Uterus (tissue), 3 donors: ENCODE measurements at regions not wholly inside any gene's neighbourhood (a gene's known extent, or its start where the extent isn't known, plus 50 kb on each side); places are given as distances from the start of the nearest gene placed in this dataset.

Experiments
- DNase-seq, 2 donors: peaks; one replicate each; pipeline ENCODE4 v3.0.0-alpha.2; 2019 to 2020
- H3K27ac ChIP-seq, 2 donors: fragments of 200-600 bp; sonication (generic); 1 replicate in 1 of 2; 2 replicates in 1 of 2; pipeline ENCODE4 v1.5.1; 2016 to 2018
- H3K27me3 ChIP-seq, 2 donors: fragments of 200-600 bp; sonication (generic); one replicate each; pipeline ENCODE4 v1.5.1; 2018 to 2019; ENCODE audit warnings: control low read depth in 1 of 2
- H3K36me3 ChIP-seq, 2 donors: fragments of 200-600 bp; sonication (generic); one replicate each; pipeline ENCODE4 v1.5.1; 2019; ENCODE audit warnings: control low read depth in 1 of 2
- H3K4me1 ChIP-seq, 2 donors: fragments of 200-600 bp; sonication (generic); one replicate each; pipeline ENCODE4 v1.5.1; 2018 to 2019; ENCODE audit warnings: control low read depth in 1 of 2
- H3K4me3 ChIP-seq, 2 donors: fragments of 200-600 bp; sonication (generic); 1 replicate in 1 of 2; 2 replicates in 1 of 2; pipeline ENCODE4 v1.5.1; 2018 to 2019; ENCODE audit warnings: mild to moderate bottlenecking in 1 of 2
- H3K9me3 ChIP-seq, 2 donors: fragments of 200-600 bp; sonication (generic); one replicate each; pipeline ENCODE4 v1.5.1; 2019; ENCODE audit warnings: control low read depth in 1 of 2
- CTCF ChIP-seq, 4 experiments: fragments of 200-600 bp in 2 of 4; fragments of 450-650 bp in 2 of 4; sonication (generic) in 2 of 4; IDR thresholded peaks; one replicate each; pipeline ENCODE4 v1.5.1; 2016 to 2019; ENCODE audit warnings: antibody characterized with exemption in 4 of 4, mild to moderate bottlenecking in 2 of 4, moderate library complexity in 1 of 4
- POLR2A ChIP-seq, 2 donors: fragments of 450-650 bp; IDR thresholded peaks; one replicate each; pipeline ENCODE4 v1.6.1; 2016; ENCODE audit warnings: antibody characterized with exemption in 2 of 2, mild to moderate bottlenecking in 1 of 2, moderate library complexity in 1 of 2
- intact Hi-C: fragments of 100-400 bp; cut with DNase I; formaldehyde crosslinking; loops from one replicate; pipeline ENCODE4 v1.15.1; 2023; ENCODE audit warnings: low total_unique reads
- donor health status: DM: yes; HTN: yes; CAD: no.

GRCh38 chr2:44051593-44052347 lies 56.0 kb upstream of the LRPPRC start:
- no peaks in the 10 kb centered on the region for H3K9me3 ChIP-seq
- H3K27ac ChIP-seq, result no peak overlapping the region
- H3K4me3 ChIP-seq, result no peak overlapping the region
- TF ChIP-seq POLR2A (IDR thresholded peaks at IDR 0.05) (no peak), CTCF (IDR thresholded peaks at IDR 0.05) (no peak)
- no peaks in the 10 kb centered on the region for H3K4me1 ChIP-seq
- H3K36me3 ChIP-seq, result no peaks in the 10 kb centered on the region
- intact Hi-C loops, result no loop called here
- no peak for DNase-seq
- H3K27me3 ChIP-seq, result no peaks in the 10 kb centered on the region

DNA sequence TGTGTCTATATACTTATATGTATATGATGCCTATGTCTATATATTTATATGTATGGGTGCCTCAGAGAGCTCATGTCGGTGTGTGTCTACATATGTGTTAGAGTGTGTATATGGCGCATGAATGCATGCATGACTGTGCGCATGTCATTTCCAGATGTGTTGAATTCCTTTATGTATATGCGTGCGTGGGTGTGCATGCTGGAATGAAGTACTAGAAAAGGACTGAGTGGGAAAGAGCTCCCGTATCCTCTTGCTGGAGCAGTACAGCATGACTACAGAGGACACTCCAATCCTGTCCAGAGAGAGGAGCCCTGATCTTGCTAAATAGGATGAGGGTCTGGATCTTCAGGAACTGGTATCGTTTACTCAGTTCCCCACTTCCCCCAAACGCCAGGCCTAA lies 56.8 kb upstream of the LRPPRC start:
- Histone ChIP-seq H3K27me3 (no peaks in the 10 kb centered on the region), H3K4me1 (no peaks in the 10 kb centered on the region), H3K27ac (no peak overlapping the region), H3K36me3 (no peaks in the 10 kb centered on the region), H3K9me3 (no peaks in the 10 kb centered on the region), H3K4me3 (no peak overlapping the region)
- TF ChIP-seq POLR2A (IDR thresholded peaks at IDR 0.05) (no peak), CTCF (IDR thresholded peaks at IDR 0.05) (no peak)
- intact Hi-C loops, result no loop called here
- no peak for DNase-seq

- Histone ChIP-seq H3K4me1 (no peaks in the 10 kb centered on the region), H3K4me3 (no peak overlapping the region), H3K9me3 (no peaks in the 10 kb centered on the region), H3K27me3 (no peaks in the 10 kb centered on the region), H3K36me3 (no peaks in the 10 kb centered on the region), H3K27ac (no peak overlapping the region)
- TF ChIP-seq POLR2A (IDR thresholded peaks at IDR 0.05) (no peak), CTCF (IDR thresholded peaks at IDR 0.05) (no peak)
- intact Hi-C loops, result no loop called here
- DNase-seq, result no peak
Measured at GRCh38 chr2:44053052-44053451, 57.3 kb upstream of the LRPPRC start.

DNA sequence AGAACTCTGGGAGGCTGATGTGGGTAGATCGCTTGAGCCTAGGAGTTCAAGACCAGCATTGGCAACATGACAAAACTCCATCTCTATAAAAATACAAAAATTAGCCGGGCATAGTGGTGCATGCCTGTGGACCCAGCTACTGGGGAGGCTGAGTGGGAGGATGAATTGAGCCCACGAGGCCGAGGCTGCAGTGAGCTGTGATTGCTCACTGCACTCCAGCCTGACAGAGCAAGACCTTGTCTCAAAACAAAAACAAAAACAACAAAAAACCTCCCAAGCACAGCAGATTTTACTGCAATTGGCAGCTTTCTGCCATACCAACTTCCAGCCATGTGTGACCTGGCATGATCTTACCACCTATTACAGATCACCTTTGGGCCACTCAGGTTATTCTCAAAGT lies 57.7 kb upstream of the LRPPRC start:
- intact Hi-C loops, result no loop called here
- Histone ChIP-seq H3K27ac (no peak overlapping the region), H3K4me1 (no peaks in the 10 kb centered on the region), H3K4me3 (no peak overlapping the region), H3K27me3 (no peaks in the 10 kb centered on the region), H3K9me3 (no peaks in the 10 kb centered on the region), H3K36me3 (no peaks in the 10 kb centered on the region)
- DNase-seq, result no peak
- no peak for TF ChIP-seq CTCF (IDR thresholded peaks at IDR 0.05)

- Histone ChIP-seq H3K4me1 (no peaks in the 10 kb centered on the region), H3K9me3 (no peaks in the 10 kb centered on the region), H3K4me3 (no peak overlapping the region), H3K27me3 (no peaks in the 10 kb centered on the region), H3K27ac (no peak overlapping the region), H3K36me3 (no peaks in the 10 kb centered on the region)
- DNase-seq, result no peak
- no peak for TF ChIP-seq CTCF (IDR thresholded peaks at IDR 0.05)
- TF ChIP-seq POLR2A (IDR thresholded peaks at IDR 0.05), result no peak
- intact Hi-C loops, result no loop called here
Measured at GRCh38 chr2:44055229-44055628, 59.4 kb upstream of the LRPPRC start.
